HG03066 (cell line): ENCODE measurements at regions not wholly inside any gene's neighbourhood (a gene's known extent, or its start where the extent isn't known, plus 50 kb on each side); places are given as distances from the start of the nearest gene placed in this dataset.

Experiments used
- ATAC-seq: cut with Tn5 transposase; IDR thresholded peaks from one replicate; pipeline ENCODE4 v1.9.1; 2021; ENCODE audit warnings: low read depth; ENCODE audit not compliant: unreplicated experiment

DNA sequence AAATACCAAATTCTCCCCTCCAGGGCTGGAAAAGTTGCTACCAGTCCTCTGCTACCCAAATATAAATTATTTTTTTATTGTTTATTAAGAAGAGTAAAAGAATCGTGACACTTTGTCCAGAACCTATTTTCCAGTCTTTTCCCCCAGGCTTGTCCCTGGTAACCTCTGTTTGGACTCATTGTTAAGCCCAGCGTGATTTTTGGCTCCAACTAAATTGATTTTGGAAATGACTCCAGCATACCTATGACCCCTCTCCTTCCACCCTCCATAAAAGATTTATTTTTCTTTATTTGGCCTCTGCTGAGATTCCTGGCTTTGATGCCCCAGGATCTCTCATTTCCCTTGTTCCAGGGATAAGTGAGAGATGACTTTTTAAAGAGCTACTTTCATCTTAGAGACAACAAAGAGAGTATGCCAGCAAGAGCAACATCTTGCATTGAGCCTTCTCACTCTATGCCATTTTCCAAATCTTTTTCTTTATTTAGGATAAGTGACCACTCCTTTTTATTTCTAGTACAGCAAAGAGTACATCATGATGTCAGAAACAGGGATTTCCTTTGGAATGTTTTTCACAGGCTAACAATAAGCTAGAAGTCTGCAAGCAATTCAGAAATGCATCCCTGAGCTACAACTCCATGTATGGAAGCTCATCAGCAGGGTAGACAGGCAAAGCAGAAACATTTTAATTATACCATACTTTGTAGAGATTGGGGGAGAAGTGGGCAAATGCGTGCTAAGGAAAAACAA, 75.8 kb downstream of the DAD1 start:
- ATAC-seq = no peak

DNA sequence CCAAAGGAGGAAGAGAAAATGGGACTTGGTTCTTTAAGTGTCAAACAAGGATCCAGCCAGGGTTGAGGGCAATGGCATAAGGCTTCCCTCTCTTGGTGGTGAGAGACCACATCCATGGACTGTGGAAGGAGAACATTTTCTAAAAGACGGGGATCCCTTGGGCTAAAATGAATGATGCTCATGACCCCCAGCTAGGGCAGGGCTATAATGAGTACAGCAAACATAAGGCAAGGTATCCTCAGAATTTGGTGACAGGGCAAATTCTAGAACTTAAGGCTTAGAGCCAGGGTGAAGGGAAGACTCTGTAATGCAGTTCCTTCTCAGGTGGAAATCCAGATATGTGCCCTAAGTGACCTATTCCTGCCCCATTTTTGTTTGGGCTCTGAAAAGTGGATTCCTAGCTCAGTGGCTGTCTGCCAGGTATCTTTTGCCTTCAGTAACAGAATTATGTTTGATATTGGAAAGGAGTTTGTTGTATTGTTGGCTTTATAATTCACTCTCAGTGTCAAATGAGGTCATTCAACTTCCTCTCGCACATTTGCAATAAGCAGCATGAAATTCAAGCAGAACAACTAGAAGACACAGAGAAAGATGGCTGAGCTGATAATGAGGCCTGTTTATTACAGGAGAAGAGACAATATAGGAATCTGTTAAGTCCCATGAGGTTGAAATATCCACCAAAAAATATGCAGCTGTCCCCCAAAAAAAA, 76.8 kb downstream of the DAD1 start:
- no peak for ATAC-seq

DNA sequence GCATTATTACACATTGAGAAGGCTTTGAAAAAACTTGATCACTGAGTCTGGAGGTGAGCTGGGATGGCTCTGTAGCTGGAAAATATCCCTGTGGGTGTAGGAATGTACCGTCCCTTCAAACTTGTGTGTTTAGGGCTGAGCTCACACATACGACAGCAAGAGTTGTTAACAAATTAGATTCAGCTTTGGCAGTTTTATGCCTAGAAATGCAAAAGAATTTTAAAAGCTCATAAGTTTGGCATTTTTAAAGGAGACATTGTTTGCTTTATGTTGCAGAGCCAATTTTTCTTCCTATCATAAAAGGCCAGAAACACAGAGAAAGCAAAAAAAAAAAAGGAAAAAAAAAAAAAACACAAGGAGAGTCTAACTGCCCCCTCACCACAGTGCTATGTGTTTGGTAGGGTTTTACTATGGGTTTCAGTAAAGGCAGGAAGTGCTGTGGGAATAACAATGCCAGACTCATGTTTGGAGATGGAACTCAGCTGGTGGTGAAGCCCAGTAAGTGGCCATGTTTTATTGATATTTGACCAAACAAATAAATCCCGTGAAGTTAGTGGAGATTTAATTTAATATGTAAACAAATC, 78.4 kb downstream of the DAD1 start:
- no peak for ATAC-seq

DNA sequence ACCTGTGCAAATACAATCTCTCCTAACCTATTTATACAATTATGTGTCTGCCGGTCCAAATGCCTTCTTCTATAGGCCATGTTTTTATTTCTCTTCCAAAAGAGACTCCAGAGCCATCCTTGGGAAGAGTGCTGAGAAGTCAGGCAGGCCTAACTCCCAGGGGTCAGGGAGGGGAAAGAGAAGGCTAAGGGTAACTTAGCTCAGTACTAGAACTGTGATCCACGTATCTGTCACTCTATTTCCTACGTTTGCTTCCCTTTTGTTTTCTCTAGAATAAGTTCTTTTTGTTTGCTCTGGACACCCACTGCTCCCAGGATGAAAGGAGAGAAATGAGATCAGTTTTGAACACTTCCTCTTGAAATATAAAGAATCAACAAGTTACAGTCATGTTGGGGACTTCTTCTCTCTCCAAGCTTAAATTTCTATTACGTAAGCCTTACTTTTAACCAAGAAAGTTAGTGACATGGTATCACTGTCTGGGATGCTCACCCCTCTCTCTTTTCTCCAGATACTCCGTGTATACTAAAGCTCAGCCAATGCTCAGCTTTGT, 79.2 kb downstream of the DAD1 start:
- ATAC-seq = no peak

DNA sequence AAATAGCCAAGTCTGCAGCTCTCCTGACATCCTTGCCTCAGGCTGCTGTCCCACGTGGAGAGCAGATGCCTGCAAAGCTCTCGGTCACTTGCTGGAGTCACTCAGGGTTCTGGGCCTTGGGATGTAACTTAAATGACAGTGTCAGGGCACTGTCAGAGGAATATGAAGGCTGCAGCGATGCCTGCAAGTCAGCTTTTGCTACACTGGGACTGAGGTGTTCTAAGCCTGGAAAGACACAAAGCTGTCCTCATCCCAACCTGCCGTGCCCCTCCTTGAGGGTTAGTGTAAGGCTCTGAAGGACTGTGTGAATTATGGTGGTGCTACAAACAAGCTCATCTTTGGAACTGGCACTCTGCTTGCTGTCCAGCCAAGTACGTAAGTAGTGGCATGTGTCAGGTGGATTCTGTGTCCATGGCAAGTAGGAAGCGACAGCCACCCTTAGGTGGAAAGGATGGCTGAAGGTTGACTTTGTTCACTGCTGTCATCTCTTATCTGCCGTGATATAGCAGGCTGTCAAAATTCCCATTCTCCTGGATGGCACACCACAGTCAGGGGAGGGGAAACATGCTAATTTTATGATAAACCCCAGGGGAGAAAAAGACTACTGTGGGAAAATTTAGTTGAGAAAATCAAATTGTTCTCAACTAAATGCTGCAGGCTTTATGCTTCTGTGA, 79.9 kb downstream of the DAD1 start:
- ATAC-seq = no peak

DNA sequence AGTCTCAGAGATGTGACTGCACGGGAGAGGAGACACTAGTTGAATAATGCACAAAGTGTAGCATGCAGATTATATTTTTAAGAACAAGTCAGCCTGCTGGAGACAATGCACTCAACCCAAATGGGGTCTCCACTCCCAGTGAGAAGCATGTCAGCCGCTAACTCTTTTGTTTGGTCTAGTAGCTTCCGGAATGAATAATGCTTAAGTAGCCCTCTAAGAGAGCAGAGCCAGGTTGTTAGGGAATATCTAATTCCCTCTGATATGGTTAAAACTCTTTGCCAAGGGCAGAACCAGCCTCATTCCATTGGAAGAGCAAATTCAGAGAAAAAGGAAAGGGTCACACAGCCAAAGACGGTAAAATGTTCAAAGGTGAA, 80.4 kb downstream of the DAD1 start:
- no peak for ATAC-seq

DNA sequence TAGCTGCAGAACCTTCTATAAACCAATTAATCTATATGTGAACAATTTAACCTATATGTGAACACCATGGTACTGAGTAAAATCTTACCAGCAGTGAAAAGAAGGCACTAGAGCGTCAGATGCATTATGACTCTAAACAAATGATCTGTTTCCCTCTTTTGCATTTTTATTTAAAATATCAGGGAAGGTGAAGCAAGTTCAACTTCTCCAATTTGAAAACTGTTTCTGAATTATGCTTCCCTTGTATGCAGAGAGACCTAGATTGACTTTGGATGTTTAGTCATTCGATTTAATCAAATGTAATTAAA, 80.9 kb downstream of the DAD1 start:
- ATAC-seq = no peak

DNA sequence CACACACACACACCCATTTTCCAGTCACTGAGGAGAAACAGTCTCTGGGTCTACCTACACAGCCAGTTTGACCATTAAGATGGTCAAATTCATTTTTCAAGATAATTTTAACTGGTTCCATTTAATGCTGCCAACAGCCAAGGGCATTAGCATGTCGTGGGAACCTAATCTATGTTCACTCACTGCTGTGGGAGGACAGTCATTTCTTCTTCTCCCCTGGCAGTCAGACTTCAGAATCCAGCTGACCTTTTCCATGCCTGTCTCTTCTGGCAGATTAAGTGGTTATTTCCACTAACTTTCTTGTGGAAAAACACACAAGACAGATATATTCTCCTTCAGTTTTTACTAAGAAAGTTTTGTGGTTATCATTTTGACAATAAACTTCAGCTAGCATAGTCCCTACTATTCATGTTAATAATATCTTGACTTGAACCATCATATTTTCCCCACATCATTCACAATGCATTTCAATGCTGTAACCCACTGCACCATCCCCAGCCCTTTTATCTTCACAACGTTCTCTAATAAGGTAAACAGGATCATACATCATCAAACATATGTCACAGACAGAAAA, 82.2 kb downstream of the DAD1 start:
- no peak for ATAC-seq

DNA sequence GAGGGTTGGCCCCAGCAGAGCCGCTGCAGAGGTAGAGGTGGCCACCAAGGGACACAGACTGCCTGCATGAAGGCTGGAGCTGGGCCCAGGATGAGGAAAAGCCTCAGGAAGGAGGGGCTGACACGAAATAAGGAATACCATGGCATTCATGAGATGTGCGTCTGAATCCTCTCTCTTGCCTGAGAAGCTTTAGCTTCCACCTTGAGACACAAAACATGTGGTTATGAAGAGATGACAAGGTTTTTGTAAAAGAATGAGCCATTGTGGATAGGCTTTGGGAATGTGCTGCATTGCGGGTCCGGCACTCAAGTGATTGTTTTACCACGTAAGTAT, 82.7 kb downstream of the DAD1 start:
- ATAC-seq = no peak

DNA sequence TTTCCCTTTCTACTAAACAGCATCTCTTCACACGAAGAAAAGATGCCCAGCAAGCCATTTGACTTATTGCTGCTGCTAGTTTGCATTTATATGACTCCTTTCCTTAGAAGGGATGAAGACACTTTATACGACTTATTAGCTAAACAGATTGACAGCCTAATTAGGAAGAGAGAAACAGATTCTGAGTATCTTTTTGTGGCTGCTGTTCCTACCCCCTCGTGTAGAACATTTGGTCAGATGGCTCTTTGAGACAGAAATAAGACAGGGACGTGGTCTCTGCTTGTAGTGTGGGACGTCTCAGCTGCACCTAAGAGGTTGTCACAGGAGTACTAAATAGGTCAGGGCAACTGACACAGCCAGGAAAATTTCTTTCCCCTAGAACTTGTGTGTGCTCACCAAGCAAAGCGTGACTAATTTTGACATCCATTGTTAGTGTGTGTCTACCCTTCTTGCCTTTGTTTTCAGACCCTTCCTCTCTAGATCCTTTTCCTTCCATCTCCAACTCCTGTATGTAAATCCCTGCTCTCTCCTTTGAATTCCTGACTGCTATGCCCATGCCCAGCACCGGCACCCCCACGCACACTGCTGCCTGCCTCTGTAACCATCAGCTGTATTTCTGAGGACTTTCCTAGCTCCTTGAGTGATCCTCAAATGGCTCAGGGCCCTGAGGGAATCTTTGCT, 83.2 kb downstream of the DAD1 start:
- no peak for ATAC-seq

DNA sequence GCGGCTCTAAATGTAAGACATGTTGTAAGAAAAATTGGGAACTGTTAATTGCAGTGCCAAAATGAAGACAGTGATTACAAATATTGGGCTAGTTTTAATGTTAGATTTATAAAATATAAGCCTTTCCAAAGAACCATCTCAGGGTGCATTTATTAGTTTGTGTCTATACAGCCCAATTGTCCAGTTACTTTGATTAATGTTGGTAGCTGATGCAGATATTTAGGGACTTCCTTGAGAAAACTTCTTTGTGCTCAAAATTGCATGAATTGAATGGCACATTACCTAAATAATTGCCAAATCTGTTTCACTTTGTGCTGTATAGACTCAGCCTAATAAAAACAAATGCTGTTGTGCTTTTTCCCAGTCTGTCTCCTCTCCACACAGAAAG, 83.7 kb downstream of the DAD1 start:
- no peak for ATAC-seq

DNA sequence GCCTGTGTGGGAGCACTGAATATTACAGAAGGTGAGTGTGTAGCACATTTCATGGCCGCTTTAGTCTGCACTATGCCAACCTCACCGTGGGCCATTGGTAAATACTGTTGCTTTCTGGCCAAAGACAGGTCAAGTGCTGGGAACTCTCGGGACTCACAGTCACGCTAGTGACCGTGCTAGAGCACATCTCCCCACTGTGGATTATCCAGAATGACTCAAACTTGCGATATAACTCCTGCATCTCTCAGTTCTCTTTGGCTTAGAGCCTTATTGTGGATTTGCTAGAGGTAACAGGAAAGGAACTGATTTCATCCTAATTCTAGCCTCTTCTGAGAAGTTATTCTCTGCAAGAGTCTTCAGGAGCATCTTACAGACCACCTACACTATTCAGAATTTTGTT, 86.5 kb downstream of the DAD1 start:
- no peak for ATAC-seq

DNA sequence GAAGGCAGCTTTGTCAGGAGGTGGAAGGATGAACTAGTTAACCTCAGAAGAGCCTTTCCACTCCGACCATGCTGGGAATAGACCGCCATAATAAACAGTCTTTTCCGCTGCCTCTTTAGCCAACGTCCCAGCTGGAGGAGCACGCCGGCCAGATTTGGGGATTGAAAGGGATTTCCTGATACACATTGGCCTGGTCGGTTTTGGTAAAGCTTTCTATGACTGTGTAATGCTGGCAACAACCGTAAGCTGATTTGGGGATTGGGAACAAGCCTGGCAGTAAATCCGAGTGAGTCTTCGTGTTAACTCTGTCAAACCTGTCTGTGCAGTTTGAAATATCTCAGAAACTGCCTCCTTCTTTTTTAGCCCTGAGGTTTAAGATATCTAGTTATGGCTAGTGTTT, 87.0 kb downstream of the DAD1 start:
- no peak for ATAC-seq

DNA sequence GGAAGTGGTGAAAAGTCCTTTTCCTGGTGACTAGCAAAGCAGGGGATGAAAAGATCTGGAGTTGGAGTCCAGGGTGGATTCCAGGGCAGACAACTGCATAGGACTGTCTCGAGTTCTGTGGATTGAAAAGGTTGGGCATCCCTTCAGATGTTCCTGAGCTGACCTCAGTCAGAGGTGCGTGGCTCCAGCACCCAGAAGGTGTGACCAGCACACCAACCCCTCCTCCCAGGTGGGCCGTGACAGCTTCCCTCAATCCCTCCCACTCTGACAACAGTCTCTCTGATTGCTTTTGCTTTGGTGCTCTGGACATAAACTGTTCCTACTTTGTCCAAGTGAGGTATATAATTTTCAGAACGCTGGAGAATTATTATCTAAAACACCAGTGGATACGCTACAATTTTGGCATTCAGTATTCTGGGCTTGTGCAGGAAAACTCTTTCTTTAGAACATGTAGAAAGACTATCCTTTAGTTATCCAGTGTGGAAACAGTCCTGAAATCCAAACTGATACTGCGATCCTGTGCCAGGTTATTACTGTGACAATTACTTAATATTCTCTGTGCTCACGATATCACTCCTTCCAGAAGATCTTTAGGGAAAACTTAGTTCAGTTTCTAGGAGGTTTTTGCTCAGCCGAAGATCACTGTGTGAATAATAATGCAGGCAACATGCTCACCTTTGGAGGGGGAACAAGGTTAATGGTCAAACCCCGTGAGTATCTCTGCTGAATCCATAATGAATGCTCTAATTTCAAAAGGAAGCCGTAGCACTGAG, 87.9 kb downstream of the DAD1 start:
- no peak for ATAC-seq

DNA sequence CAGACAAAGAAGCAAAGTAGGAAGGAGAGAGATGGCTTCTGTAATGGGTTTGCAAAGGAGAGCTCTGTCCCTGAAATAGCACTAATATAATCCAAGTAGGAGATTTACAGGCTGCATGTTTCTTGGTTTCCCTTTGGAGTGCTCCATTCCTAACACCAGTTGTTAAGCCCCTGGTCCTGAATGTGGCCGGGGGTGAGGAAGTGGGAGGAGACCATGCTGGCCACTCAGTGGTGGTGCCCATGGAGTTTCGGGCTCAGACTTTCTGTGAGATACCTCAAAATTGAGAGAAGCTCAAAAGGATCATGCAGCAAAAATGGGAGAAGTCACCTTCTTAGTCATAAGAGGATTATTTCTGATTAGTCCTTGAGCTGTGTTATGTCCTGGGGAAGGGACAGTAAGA, 88.5 kb downstream of the DAD1 start:
- no peak for ATAC-seq

DNA sequence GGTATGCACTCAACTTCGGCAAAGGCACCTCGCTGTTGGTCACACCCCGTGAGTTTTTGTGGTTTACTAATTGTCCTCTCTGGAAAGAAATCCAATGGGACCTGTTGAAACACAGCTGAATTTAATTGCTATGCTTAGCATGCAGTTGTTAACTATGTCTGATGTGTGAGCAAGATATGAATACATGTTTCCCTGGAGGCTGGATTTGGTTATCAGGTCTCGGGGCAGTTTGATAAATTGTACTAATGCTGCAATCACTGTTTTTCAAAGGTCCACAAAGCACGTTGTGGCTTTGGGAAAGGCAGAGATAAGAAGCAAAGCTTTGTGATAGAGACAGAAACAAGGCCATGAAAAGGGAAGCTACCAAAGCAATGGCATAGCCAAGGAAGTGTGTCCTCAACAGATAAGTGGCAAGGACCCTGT, 91.3 kb downstream of the DAD1 start:
- no peak for ATAC-seq

DNA sequence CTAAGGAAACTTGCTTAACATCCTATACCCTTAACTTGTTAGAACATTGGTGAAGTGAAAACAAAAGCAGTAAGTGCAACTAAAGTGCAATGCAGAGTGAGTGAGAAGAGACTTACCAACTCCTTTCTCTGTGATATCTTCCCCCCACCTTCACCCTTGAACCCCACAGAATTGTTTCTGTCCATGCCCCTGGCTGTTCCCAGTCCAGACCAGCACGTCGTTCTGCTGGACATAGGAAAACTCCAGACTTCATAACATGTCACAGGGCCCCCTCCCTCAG, 91.9 kb downstream of the DAD1 start:
- ATAC-seq = no peak

DNA sequence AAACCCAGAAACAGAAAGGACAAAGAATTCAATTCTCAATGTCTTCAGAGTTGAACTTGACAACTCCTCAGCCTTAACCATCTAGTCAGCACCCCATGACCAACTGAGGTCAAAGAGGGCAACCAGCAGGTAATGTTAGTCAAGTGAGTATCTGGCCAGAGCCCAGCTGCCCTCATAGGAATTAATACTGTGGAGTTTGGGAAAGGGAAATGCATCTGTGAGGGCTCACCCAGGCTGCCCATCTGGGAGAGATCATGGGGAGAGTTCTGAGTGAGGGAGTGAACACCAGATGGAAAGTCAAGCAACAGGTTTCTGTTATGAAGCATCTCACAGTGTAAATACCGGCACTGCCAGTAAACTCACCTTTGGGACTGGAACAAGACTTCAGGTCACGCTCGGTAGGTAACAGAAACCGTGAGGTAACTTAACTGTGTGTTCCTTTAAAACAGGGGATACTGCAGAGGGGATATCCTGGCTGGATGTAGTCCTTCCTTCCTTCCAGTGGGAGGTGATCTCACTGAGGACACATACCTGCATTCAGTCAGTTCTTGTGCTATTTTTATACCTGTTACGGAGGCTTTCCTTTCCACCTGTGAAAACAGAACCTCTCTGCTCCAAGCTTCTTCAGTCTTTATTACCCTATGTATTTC, 94.4 kb downstream of the DAD1 start:
- ATAC-seq = no peak

DNA sequence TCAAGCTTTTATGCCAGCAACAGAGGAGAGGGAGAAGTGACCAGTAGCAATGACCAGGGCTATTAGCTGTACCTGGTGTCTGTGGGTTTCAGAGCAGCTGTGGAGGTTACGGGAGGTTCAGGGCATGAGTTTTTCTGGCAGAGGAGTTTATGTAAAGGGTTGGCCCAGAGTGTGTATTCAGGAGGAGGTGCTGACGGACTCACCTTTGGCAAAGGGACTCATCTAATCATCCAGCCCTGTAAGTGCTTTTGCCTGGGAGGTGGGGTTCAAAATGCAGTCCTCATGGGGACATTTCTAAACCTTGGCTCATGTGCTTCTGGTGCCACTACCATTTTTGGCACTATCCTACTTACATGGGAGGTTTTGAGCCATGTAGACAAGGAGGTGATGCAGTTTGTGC, 95.3 kb downstream of the DAD1 start:
- no peak for ATAC-seq
